HCT116 (cell line): ENCODE measurements at regions not wholly inside any gene's neighbourhood (a gene's known extent, or its start where the extent isn't known, plus 50 kb on each side); places are given as distances from the start of the nearest gene placed in this dataset.

ENCODE experiments used
- ATAC-seq: fragments of 200-7000 bp; cut with Tn5 transposase; 2 replicates; pipeline ENCODE4 v1.9.1; 2020; ENCODE audit warnings: mild to moderate bottlenecking, moderate library complexity
- BruUV-seq: library from RNA; stranded (reverse); fragments of 400-500 nt; replicated peaks from 2 replicates; lab custom pipeline; 2021; lab: Mats Ljungman, UMichigan
- CTCF ChIA-PET: fragments of 300-600 bp; sonication (Branson Sonifier 250); formaldehyde crosslinking; loops from one replicate; lab custom pipeline; 2021; ENCODE audit warnings: antibody characterized with exemption; lab: Charles Lee
- POLR2A ChIA-PET: fragments of 300-600, 350-600 bp; sonication (Branson Sonifier 250); formaldehyde crosslinking; loops from one replicate; lab custom pipeline; 2021; ENCODE audit warnings: antibody characterized with exemption; lab: Charles Lee
- RAD21 ChIA-PET, 2 experiments: fragments of 300-600 bp; sonication (Branson Sonifier 250); formaldehyde crosslinking; loops; one replicate each; lab custom pipeline; 2023; ENCODE audit warnings: low total read pairs in 2 of 2; ENCODE audit not compliant: uncharacterized antibody in 2 of 2, unreplicated experiment in 2 of 2, low non-redundant PET in 1 of 2; lab: Charles Lee
- DNase-seq: peaks from one replicate; pipeline ENCODE4 v3.0.0-alpha.2; 2010; ENCODE audit warnings: low read depth, low spot score
- H2AFZ ChIP-seq: fragments of 200-600 bp; shearing (Covaris generic), sonication (generic); 2 replicates; pipeline ENCODE4 v1.6.1; 2017; ENCODE audit warnings: low read depth, mixed run types, mixed read lengths, antibody characterized with exemption, low read length; ENCODE audit not compliant: poor library complexity, severe bottlenecking
- H3K27ac ChIP-seq: 2 replicates; pipeline ENCODE4 v1.5.1; 2012; ENCODE audit warnings: low read depth, low read length
- H3K27me3 ChIP-seq: fragments of 200-600 bp; sonication (generic); 2 replicates; pipeline ENCODE4 v1.6.1; 2016; ENCODE audit warnings: mixed run types, low read length, mixed read lengths; ENCODE audit not compliant: insufficient read depth
- H3K36me3 ChIP-seq, 2 experiments: fragments of 200-500 bp in 1 of 2; fragments of 200-600 bp in 1 of 2; sonication (Bioruptor generic) in 1 of 2; sonication (generic) in 1 of 2; 2 replicates each; pipeline versions ENCODE4 v1.5.1 to v1.6.1; 2014 to 2016; ENCODE audit warnings: low read length in 2 of 2, inconsistent platforms in 1 of 2, mixed read lengths in 1 of 2, mixed run types in 1 of 2; ENCODE audit not compliant: insufficient read depth in 2 of 2, control insufficient read depth in 1 of 2
- H3K4me1 ChIP-seq, 2 experiments: fragments of 200-600 bp in 1 of 2; sonication (generic) in 1 of 2; 2 replicates each; pipeline versions ENCODE4 v1.5.1 to v1.6.1; 2012 to 2017; ENCODE audit warnings: low read length in 2 of 2, inconsistent platforms in 1 of 2, mild to moderate bottlenecking in 1 of 2, mixed read lengths in 1 of 2, mixed run types in 1 of 2, moderate library complexity in 1 of 2; ENCODE audit not compliant: insufficient read depth in 2 of 2, control insufficient read depth in 1 of 2
- H3K4me2 ChIP-seq: fragments of 200-600 bp; sonication (generic); 2 replicates; pipeline ENCODE4 v1.6.1; 2017; ENCODE audit warnings: mixed run types, low read length, mixed read lengths
- H3K4me3 ChIP-seq, 2 experiments: fragments of 200-600 bp in 1 of 2; sonication (generic) in 1 of 2; replicated peaks in 1 of 2; 2 replicates each; pipeline ENCODE4 v1.5.1; 2011 to 2016; ENCODE audit warnings: low read length in 2 of 2, control low read depth in 1 of 2, low read depth in 1 of 2, mild to moderate bottlenecking in 1 of 2, mixed read lengths in 1 of 2, mixed run types in 1 of 2
- H3K79me2 ChIP-seq: fragments of 200-600 bp; sonication (generic); 2 replicates; pipeline ENCODE4 v1.6.1; 2017; ENCODE audit warnings: mild to moderate bottlenecking, mixed run types, low read length, moderate library complexity, mixed read lengths; ENCODE audit not compliant: insufficient read depth
- H3K9ac ChIP-seq: fragments of 200-600 bp; sonication (generic); 2 replicates; pipeline ENCODE4 v1.6.1; 2016; ENCODE audit warnings: low read length, mixed read lengths
- H3K9me2 ChIP-seq: fragments of 200-600 bp; sonication (generic), shearing (Covaris generic); 2 replicates; pipeline ENCODE4 v1.6.1; 2017; ENCODE audit warnings: mixed run types, mild to moderate bottlenecking, moderate library complexity; ENCODE audit not compliant: insufficient read depth
- H3K9me3 ChIP-seq, 2 experiments: fragments of 200-500 bp in 1 of 2; fragments of 200-600 bp in 1 of 2; sonication (Bioruptor generic) in 1 of 2; sonication (generic) in 1 of 2; 2 replicates each; pipeline ENCODE4 v1.6.1; 2014 to 2017; ENCODE audit warnings: low read length in 2 of 2, mixed read lengths in 2 of 2, inconsistent platforms in 1 of 2, low read depth in 1 of 2, mild to moderate bottlenecking in 1 of 2, mixed run types in 1 of 2, moderate library complexity in 1 of 2; ENCODE audit not compliant: control insufficient read depth in 1 of 2, insufficient read depth in 1 of 2
- H4K20me1 ChIP-seq: fragments of 200-600 bp; sonication (generic), shearing (Covaris generic); 2 replicates; pipeline ENCODE4 v1.6.1; 2017; ENCODE audit warnings: mixed run types, mild to moderate bottlenecking, moderate library complexity; ENCODE audit not compliant: insufficient read depth
- EZH2phosphoT487 ChIP-seq: fragments of 200-600 bp; IDR thresholded peaks from 2 replicates; pipeline ENCODE4 v1.6.1; 2018; ENCODE audit warnings: antibody characterized with exemption, borderline replicate concordance
- FOSL1 ChIP-seq: IDR thresholded peaks from 2 replicates; pipeline ENCODE4 v1.6.1; 2012; ENCODE audit warnings: low read depth
- JUND ChIP-seq: IDR thresholded peaks from 2 replicates; pipeline ENCODE4 v1.6.1; 2012
- POLR2A ChIP-seq: IDR thresholded peaks from 2 replicates; pipeline ENCODE4 v1.7.0; 2011; ENCODE audit warnings: borderline replicate concordance; ENCODE audit not compliant: insufficient read depth, insufficient read length; ENCODE audit errors: extremely low read depth
- TCF7L2 ChIP-seq: IDR thresholded peaks from 2 replicates; pipeline ENCODE4 v1.7.0; 2011; ENCODE audit warnings: borderline replicate concordance, inconsistent platforms; ENCODE audit not compliant: insufficient read depth, insufficient read length; ENCODE audit errors: extremely low read depth
- YY1 ChIP-seq: IDR thresholded peaks from 2 replicates; pipeline ENCODE4 v1.6.1; 2011; ENCODE audit warnings: low read length, low read depth, moderate library complexity, mild to moderate bottlenecking; ENCODE audit not compliant: insufficient replicate concordance; ENCODE audit errors: extremely low read depth
- ZBTB33 ChIP-seq: IDR thresholded peaks from 2 replicates; pipeline ENCODE4 v1.6.1; 2011; ENCODE audit warnings: mild to moderate bottlenecking, low read length, moderate library complexity; ENCODE audit not compliant: insufficient replicate concordance; ENCODE audit errors: extremely low read depth
- ZNF274 ChIP-seq: fragments of 200-500 bp; sonication (Bioruptor generic); IDR thresholded peaks from 2 replicates; pipeline ENCODE4 v1.6.1; 2014; ENCODE audit warnings: mild to moderate bottlenecking, low read depth, low read length, inconsistent platforms
- intact Hi-C: fragments of 100-400 bp; cut with micrococcal nuclease; formaldehyde crosslinking; loops from 2 replicates; pipeline ENCODE4 v1.10.0; 2022
- TF ChIP-seq, protein P1 (sequence below): IDR thresholded peaks from 2 replicates; pipeline ENCODE4 v1.6.1; 2012; ENCODE audit warnings: low read depth
- TF ChIP-seq, protein P2 (sequence below), 3 experiments: fragments of 200-600 bp in 1 of 3; sonication (generic) in 1 of 3; IDR thresholded peaks in 2 of 3; conservative IDR thresholded peaks in 1 of 3; 2 replicates each; pipeline ENCODE4 v1.5.1; 2012 to 2017; ENCODE audit warnings: low read depth in 2 of 3, low read length in 2 of 3, antibody characterized with exemption in 1 of 3, borderline replicate concordance in 1 of 3, control low read depth in 1 of 3, mild to moderate bottlenecking in 1 of 3, mixed read lengths in 1 of 3, mixed run types in 1 of 3, moderate library complexity in 1 of 3; ENCODE audit not compliant: insufficient read depth in 1 of 3
- TF ChIP-seq, protein P3 (sequence below): IDR thresholded peaks from 2 replicates; pipeline ENCODE4 v1.6.1; 2012

GRCh38 chr5:6920628-6921256 lies 207.5 kb downstream of the TENT4A start:
- no peak overlapping the region for H2AFZ ChIP-seq
- POLR2A ChIA-PET = no interaction called here

GRCh38 chr5:6926491-6927038 lies 213.3 kb downstream of the TENT4A start:
- BruUV-seq = no TSS peak
- TF ChIP-seq ZBTB33 (no peak), TCF7L2 (no peak), POLR2A (no peak), JUND (no peak), FOSL1 (no peak), YY1 (no peak)
- TF ChIP-seq, protein P1, sequence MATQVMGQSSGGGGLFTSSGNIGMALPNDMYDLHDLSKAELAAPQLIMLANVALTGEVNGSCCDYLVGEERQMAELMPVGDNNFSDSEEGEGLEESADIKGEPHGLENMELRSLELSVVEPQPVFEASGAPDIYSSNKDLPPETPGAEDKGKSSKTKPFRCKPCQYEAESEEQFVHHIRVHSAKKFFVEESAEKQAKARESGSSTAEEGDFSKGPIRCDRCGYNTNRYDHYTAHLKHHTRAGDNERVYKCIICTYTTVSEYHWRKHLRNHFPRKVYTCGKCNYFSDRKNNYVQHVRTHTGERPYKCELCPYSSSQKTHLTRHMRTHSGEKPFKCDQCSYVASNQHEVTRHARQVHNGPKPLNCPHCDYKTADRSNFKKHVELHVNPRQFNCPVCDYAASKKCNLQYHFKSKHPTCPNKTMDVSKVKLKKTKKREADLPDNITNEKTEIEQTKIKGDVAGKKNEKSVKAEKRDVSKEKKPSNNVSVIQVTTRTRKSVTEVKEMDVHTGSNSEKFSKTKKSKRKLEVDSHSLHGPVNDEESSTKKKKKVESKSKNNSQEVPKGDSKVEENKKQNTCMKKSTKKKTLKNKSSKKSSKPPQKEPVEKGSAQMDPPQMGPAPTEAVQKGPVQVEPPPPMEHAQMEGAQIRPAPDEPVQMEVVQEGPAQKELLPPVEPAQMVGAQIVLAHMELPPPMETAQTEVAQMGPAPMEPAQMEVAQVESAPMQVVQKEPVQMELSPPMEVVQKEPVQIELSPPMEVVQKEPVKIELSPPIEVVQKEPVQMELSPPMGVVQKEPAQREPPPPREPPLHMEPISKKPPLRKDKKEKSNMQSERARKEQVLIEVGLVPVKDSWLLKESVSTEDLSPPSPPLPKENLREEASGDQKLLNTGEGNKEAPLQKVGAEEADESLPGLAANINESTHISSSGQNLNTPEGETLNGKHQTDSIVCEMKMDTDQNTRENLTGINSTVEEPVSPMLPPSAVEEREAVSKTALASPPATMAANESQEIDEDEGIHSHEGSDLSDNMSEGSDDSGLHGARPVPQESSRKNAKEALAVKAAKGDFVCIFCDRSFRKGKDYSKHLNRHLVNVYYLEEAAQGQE = no peak
- TF ChIP-seq, protein P2, sequence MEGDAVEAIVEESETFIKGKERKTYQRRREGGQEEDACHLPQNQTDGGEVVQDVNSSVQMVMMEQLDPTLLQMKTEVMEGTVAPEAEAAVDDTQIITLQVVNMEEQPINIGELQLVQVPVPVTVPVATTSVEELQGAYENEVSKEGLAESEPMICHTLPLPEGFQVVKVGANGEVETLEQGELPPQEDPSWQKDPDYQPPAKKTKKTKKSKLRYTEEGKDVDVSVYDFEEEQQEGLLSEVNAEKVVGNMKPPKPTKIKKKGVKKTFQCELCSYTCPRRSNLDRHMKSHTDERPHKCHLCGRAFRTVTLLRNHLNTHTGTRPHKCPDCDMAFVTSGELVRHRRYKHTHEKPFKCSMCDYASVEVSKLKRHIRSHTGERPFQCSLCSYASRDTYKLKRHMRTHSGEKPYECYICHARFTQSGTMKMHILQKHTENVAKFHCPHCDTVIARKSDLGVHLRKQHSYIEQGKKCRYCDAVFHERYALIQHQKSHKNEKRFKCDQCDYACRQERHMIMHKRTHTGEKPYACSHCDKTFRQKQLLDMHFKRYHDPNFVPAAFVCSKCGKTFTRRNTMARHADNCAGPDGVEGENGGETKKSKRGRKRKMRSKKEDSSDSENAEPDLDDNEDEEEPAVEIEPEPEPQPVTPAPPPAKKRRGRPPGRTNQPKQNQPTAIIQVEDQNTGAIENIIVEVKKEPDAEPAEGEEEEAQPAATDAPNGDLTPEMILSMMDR (IDR thresholded peaks at IDR 0.05 in 2 of 3, conservative IDR thresholded peaks at IDR 0.05 in 1 of 3; ENCODE audit: borderline replicate concordance in 1 of 3, insufficient read depth in 1 of 3, low read depth in 2 of 3, low read length in 2 of 3) = no peak
- TF ChIP-seq, protein P3, sequence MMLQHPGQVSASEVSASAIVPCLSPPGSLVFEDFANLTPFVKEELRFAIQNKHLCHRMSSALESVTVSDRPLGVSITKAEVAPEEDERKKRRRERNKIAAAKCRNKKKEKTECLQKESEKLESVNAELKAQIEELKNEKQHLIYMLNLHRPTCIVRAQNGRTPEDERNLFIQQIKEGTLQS = no peak

More at GRCh38 chr5:6920628-6921256, 207.5 kb downstream of the TENT4A start:
- TF ChIP-seq EZH2phosphoT487 (no peak), ZNF274 (no peak), FOSL1 (no peak), JUND (no peak)
- RAD21 ChIA-PET = no interaction called here
- Histone ChIP-seq H3K4me3 (no peak overlapping the region), H3K36me3 (no peaks in the 10 kb centered on the region), H3K4me1 (no peaks in the 10 kb centered on the region), H3K27ac (no peak overlapping the region), H3K27me3 (no peaks in the 10 kb centered on the region), H3K9ac (no peak overlapping the region), H4K20me1 (no peaks in the 10 kb centered on the region), H3K9me2 (no peaks in the 10 kb centered on the region), H3K9me3 (no peaks in the 10 kb centered on the region), H3K4me2 (no peak overlapping the region), H3K79me2 (no peaks in the 10 kb centered on the region)
- CTCF ChIA-PET = no interaction called here
- intact Hi-C loops = no loop called here
- DNase-seq = no peak
- no TSS peak for BruUV-seq
- no peak for ATAC-seq

More at GRCh38 chr5:6926491-6927038, 213.3 kb downstream of the TENT4A start:
- Histone ChIP-seq H3K4me3 (no peak overlapping the region), H3K79me2 (no peaks in the 10 kb centered on the region), H3K9me3 (no peaks in the 10 kb centered on the region), H3K9me2 (no peaks in the 10 kb centered on the region), H3K4me2 (no peak overlapping the region), H3K4me1 (no peaks in the 10 kb centered on the region), H4K20me1 (no peaks in the 10 kb centered on the region), H3K27me3 (no peaks in the 10 kb centered on the region), H3K36me3 (no peaks in the 10 kb centered on the region), H3K27ac (no peak overlapping the region), H2AFZ (no peak overlapping the region), H3K9ac (no peak overlapping the region)
- intact Hi-C loops = no loop called here
- RAD21 ChIA-PET = no interaction called here
- DNase-seq (no peak), ATAC-seq (no peak)
- POLR2A ChIA-PET = no interaction called here
- CTCF ChIA-PET = no interaction called here
